ENCODE measurements at regions not wholly inside any gene's neighbourhood (a gene's known extent, or its start where the extent isn't known, plus 50 kb on each side); places are given as distances from the start of the nearest gene placed in this dataset.

DNA sequence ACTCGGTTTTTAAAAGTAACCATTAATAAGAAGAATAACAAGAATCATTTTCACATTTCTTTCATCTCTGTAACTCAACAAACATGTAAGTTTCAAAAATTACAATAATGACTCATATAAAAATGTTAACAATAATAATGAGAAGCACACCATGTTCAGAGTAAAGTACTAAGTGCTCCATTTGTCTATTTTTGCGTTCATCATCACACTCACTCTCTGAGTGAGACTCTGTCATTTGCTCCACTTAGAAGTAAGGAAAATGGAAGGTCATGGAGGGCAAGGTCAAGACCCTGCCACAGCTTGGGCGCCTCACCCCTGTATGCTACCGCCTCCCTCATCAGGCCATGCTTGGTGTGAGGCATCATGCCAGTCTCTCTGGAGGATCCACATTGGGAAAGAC is 129.9 kb downstream of the TMEM30B start:
- no peak overlapping the region for H3K4me3 Mint-ChIP-seq
- ChIA-PET CTCF (no interaction called here), POLR2A (interaction anchor here in 1 of 2 donors (0.5 kb wide), 1 partner anchor 1441 kb away, joined by 8 read pairs; no protein-coding TSS in a partner anchor)
- H3K36me3 Mint-ChIP-seq, result peaks cover 3% of the 10 kb centered on the region
- DNase-seq (no peak), ATAC-seq (replicated peaks in 1 of 4) (no peak)
- no peaks in the 10 kb centered on the region for H3K9me3 ChIP-seq
- no peaks in the 10 kb centered on the region for H3K9me3 Mint-ChIP-seq
- WGBS (ENCODE audit: insufficient coverage), result 80% methylated on average over 1 of the region's 4 CpGs
- no peak overlapping the region for H3K27ac ChIP-seq (ENCODE audit: low read length)
- no peaks in the 10 kb centered on the region for H3K4me1 Mint-ChIP-seq
- H3K27ac Mint-ChIP-seq, result no peak overlapping the region
- peaks cover 0 to 10% of the 10 kb centered on the region in 2 experiments for H3K27me3 ChIP-seq (replicated peaks in 1 of 2; ENCODE audit: control insufficient read depth in 2 of 2, extremely low read depth in 1 of 2, insufficient read depth in 2 of 2, low read length in 1 of 2)
- H3K27me3 Mint-ChIP-seq, result peaks cover 15 to 26% of the 10 kb centered on the region in 2 donors
- no peak overlapping the region for H3K4me3 ChIP-seq (ENCODE audit: control insufficient read depth in 1 of 2, extremely low read depth in 1 of 2, low read length in 1 of 2)
- H3K36me3 ChIP-seq (ENCODE audit: control insufficient read depth in 2 of 2, extremely low read depth in 1 of 2, insufficient read depth in 1 of 2, low read length in 1 of 2), result no peaks in the 10 kb centered on the region
- no peaks in the 10 kb centered on the region for H3K4me1 ChIP-seq (ENCODE audit: control insufficient read depth in 1 of 2, extremely low read depth in 1 of 2, insufficient read depth in 2 of 2, low read length in 2 of 2)

DNA sequence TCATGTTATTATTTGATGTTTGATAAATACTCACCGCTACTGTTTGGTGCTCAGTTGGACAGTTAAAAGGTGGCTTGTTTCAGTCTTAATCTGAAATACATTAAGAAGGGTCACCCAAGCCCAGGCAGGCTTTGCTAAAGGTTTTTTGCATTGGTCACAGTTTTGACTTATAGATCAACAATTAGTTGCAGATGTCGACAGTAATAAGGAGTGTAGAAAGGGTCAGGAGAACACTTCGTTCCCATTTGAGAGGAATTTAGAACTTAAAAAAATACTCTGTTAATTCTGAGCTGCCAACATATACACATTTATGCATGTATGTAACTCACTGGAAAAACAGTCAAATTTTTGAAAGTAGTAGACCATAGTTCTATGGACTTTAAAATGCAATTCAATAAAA is 130.3 kb downstream of the TMEM30B start:
- ATAC-seq (replicated peaks in 1 of 4) (no peak), DNase-seq (no peak)
- ChIA-PET POLR2A (interaction anchor here in 1 of 2 donors (0.5 kb wide), 1 partner anchor 1441 kb away, joined by 8 read pairs; no protein-coding TSS in a partner anchor), CTCF (no interaction called here)
- H3K27ac ChIP-seq (ENCODE audit: low read length), result no peak overlapping the region
- Mint-ChIP-seq H3K27ac (no peak overlapping the region), H3K36me3 (peaks cover 3% of the 10 kb centered on the region), H3K4me1 (no peaks in the 10 kb centered on the region), H3K4me3 (no peak overlapping the region), H3K9me3 (no peaks in the 10 kb centered on the region), H3K27me3 (peaks cover 15 to 26% of the 10 kb centered on the region in 2 donors)
- WGBS (ENCODE audit: insufficient coverage), result 100% methylated on average over 1 of the region's 3 CpGs
- H3K27me3 ChIP-seq (replicated peaks in 1 of 2; ENCODE audit: control insufficient read depth in 2 of 2, extremely low read depth in 1 of 2, insufficient read depth in 2 of 2, low read length in 1 of 2), result peaks cover 0 to 10% of the 10 kb centered on the region in 2 experiments
- no peaks in the 10 kb centered on the region for H3K4me1 ChIP-seq (ENCODE audit: control insufficient read depth in 1 of 2, extremely low read depth in 1 of 2, insufficient read depth in 2 of 2, low read length in 2 of 2)
- no peak overlapping the region for H3K4me3 ChIP-seq (ENCODE audit: control insufficient read depth in 1 of 2, extremely low read depth in 1 of 2, low read length in 1 of 2)
- H3K9me3 ChIP-seq, result no peaks in the 10 kb centered on the region
- H3K36me3 ChIP-seq (ENCODE audit: control insufficient read depth in 2 of 2, extremely low read depth in 1 of 2, insufficient read depth in 1 of 2, low read length in 1 of 2), result no peaks in the 10 kb centered on the region

- no peaks in the 10 kb centered on the region for H3K4me1 ChIP-seq (ENCODE audit: control insufficient read depth in 1 of 2, extremely low read depth in 1 of 2, insufficient read depth in 2 of 2, low read length in 2 of 2)
- H3K36me3 Mint-ChIP-seq, result peaks cover 3% of the 10 kb centered on the region
- peaks cover 12 to 19% of the 10 kb centered on the region in 2 donors for H3K27me3 Mint-ChIP-seq
- no peak for DNase-seq
- no peak overlapping the region for H3K4me3 ChIP-seq (ENCODE audit: control insufficient read depth in 1 of 2, extremely low read depth in 1 of 2, low read length in 1 of 2)
- no peak overlapping the region for H3K4me3 Mint-ChIP-seq
- no peak overlapping the region for H3K27ac ChIP-seq (ENCODE audit: low read length)
- ChIA-PET CTCF (interaction anchor here in 1 of 2 donors (0.7 kb wide), 1 partner anchor 18 kb away, joined by 3 read pairs; no protein-coding TSS in a partner anchor), POLR2A (no interaction called here)
- peaks cover 0 to 10% of the 10 kb centered on the region in 2 experiments for H3K27me3 ChIP-seq (replicated peaks in 1 of 2; ENCODE audit: control insufficient read depth in 2 of 2, extremely low read depth in 1 of 2, insufficient read depth in 2 of 2, low read length in 1 of 2)
- H3K4me1 Mint-ChIP-seq, result no peaks in the 10 kb centered on the region
- peaks cover 4% of the 10 kb centered on the region in 3 donors for H3K9me3 Mint-ChIP-seq
- no peaks in the 10 kb centered on the region for H3K9me3 ChIP-seq
- no peak for ATAC-seq (replicated peaks in 1 of 4)
- no peak overlapping the region for H3K27ac Mint-ChIP-seq
- no peaks in the 10 kb centered on the region for H3K36me3 ChIP-seq (ENCODE audit: control insufficient read depth in 2 of 2, extremely low read depth in 1 of 2, insufficient read depth in 1 of 2, low read length in 1 of 2)
Measured at GRCh38 chr14:61149896-61150295, 131.2 kb downstream of the TMEM30B start.

DNA sequence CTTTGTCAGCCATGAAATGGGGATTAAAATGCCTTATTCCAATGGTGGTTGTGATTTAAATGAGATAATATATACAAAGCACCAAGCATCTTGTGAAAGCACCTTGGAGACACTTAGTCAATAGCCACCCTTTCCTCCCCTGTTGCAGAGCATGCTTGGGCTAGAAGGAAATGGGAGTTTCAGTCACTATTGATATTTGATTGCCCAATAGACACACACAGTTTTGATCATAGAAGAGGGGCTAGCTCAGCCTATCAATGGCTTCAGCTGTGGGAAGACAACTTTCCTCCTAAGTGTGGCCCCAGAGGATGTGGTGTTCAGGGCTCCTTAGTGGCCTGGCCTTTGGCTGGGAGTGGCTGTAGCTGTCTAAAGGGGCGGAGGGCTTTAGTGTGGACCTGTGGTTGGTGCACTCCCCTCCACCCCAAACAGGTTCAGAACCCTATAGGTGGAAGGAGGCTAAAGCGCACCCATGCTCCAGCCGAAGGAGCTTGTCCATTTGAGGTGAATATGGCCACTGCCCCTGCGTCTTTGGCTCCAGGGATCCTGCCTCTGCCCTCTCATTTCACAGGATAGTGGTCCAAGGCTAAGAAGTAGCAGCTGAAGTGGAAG is 132.3 kb downstream of the TMEM30B start:
- Mint-ChIP-seq H3K9me3 (peaks cover 11 to 12% (median 12%) of the 10 kb centered on the region in 3 donors), H3K27ac (no peak overlapping the region), H3K4me1 (no peaks in the 10 kb centered on the region), H3K27me3 (peaks cover 8 to 13% of the 10 kb centered on the region in 2 donors), H3K36me3 (peaks cover 3% of the 10 kb centered on the region), H3K4me3 (no peak overlapping the region)
- Histone ChIP-seq H3K36me3 (ENCODE audit: control insufficient read depth in 2 of 2, extremely low read depth in 1 of 2, insufficient read depth in 1 of 2, low read length in 1 of 2) (no peaks in the 10 kb centered on the region), H3K4me3 (ENCODE audit: control insufficient read depth in 1 of 2, extremely low read depth in 1 of 2, low read length in 1 of 2) (no peak overlapping the region), H3K27ac (ENCODE audit: low read length) (no peak overlapping the region), H3K4me1 (ENCODE audit: control insufficient read depth in 1 of 2, extremely low read depth in 1 of 2, insufficient read depth in 2 of 2, low read length in 2 of 2) (no peaks in the 10 kb centered on the region), H3K9me3 (no peaks in the 10 kb centered on the region), H3K27me3 (replicated peaks in 1 of 2; ENCODE audit: control insufficient read depth in 2 of 2, extremely low read depth in 1 of 2, insufficient read depth in 2 of 2, low read length in 1 of 2) (peaks cover 0 to 10% of the 10 kb centered on the region in 2 experiments)
- DNase-seq (no peak), ATAC-seq (replicated peaks in 1 of 4) (no peak)
- CTCF ChIA-PET, result no interaction called here
- POLR2A ChIA-PET, result no interaction called here
- WGBS (ENCODE audit: insufficient coverage), result no CpG with 5 or more reads among the region's 4 CpGs

- H3K27ac Mint-ChIP-seq, result no peak overlapping the region
- Histone ChIP-seq H3K36me3 (ENCODE audit: control insufficient read depth in 2 of 2, extremely low read depth in 1 of 2, insufficient read depth in 1 of 2, low read length in 1 of 2) (no peaks in the 10 kb centered on the region), H3K4me3 (ENCODE audit: control insufficient read depth in 1 of 2, extremely low read depth in 1 of 2, low read length in 1 of 2) (no peak overlapping the region), H3K27ac (ENCODE audit: low read length) (no peak overlapping the region), H3K9me3 (no peaks in the 10 kb centered on the region), H3K27me3 (replicated peaks in 1 of 2; ENCODE audit: control insufficient read depth in 2 of 2, extremely low read depth in 1 of 2, insufficient read depth in 2 of 2, low read length in 1 of 2) (peaks cover 0 to 7% of the 10 kb centered on the region in 2 experiments), H3K4me1 (ENCODE audit: control insufficient read depth in 1 of 2, extremely low read depth in 1 of 2, insufficient read depth in 2 of 2, low read length in 2 of 2) (no peaks in the 10 kb centered on the region)
- DNase-seq (no peak), ATAC-seq (replicated peaks in 1 of 4) (no peak)
- ChIA-PET POLR2A (no interaction called here), CTCF (no interaction called here)
- peaks cover 18 to 20% (median 18%) of the 10 kb centered on the region in 3 donors for H3K9me3 Mint-ChIP-seq
- no peak overlapping the region for H3K4me3 Mint-ChIP-seq
- H3K27me3 Mint-ChIP-seq, result peaks cover 8 to 9% of the 10 kb centered on the region in 2 donors
- WGBS (ENCODE audit: insufficient coverage), result 85% methylated on average over 15 of the region's 21 CpGs
- no peaks in the 10 kb centered on the region for H3K4me1 Mint-ChIP-seq
- peaks cover 3% of the 10 kb centered on the region for H3K36me3 Mint-ChIP-seq
Measured at GRCh38 chr14:61147831-61148549, 133.1 kb downstream of the TMEM30B start.

DNA sequence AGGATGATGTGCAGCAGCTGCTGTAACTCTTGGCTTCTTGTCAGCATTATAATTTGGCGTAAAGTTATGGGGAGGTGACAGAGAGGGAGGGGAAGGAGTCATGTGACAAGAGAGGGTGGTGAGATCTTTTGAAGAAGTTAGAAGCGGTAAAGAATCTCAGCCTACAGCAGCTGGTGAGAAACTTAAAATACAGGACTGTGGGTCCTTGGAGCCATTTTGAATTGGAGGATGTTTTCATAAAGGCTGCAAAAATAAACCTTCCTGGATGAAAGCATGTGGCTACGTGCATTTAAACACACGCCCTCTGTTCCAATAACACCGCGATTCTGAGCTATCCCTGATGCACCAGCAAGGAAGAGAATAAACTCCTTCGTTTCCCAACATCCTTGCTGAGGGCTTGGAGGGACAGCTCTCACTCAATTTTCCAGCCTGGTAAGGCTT is 133.7 kb downstream of the TMEM30B start:
- 69% methylated on average over 7 of the region's 7 CpGs for WGBS (ENCODE audit: insufficient coverage)
- Mint-ChIP-seq H3K4me3 (no peak overlapping the region), H3K27me3 (peaks cover 6 to 8% of the 10 kb centered on the region in 2 donors), H3K27ac (no peak overlapping the region), H3K9me3 (peaks cover 19 to 21% (median 19%) of the 10 kb centered on the region in 3 donors), H3K4me1 (no peaks in the 10 kb centered on the region), H3K36me3 (peaks cover 3% of the 10 kb centered on the region)
- H3K36me3 ChIP-seq (ENCODE audit: control insufficient read depth in 2 of 2, extremely low read depth in 1 of 2, insufficient read depth in 1 of 2, low read length in 1 of 2), result no peaks in the 10 kb centered on the region
- no peaks in the 10 kb centered on the region for H3K4me1 ChIP-seq (ENCODE audit: control insufficient read depth in 1 of 2, extremely low read depth in 1 of 2, insufficient read depth in 2 of 2, low read length in 2 of 2)
- no peak overlapping the region for H3K4me3 ChIP-seq (ENCODE audit: control insufficient read depth in 1 of 2, extremely low read depth in 1 of 2, low read length in 1 of 2)
- no peak overlapping the region for H3K27ac ChIP-seq (ENCODE audit: low read length)
- ChIA-PET CTCF (no interaction called here), POLR2A (interaction anchor here in 1 of 2 donors (0.7 kb wide), 1 partner anchor 24 kb away, joined by 7 read pairs; no protein-coding TSS in a partner anchor)
- DNase-seq, result no peak
- H3K27me3 ChIP-seq (replicated peaks in 1 of 2; ENCODE audit: control insufficient read depth in 2 of 2, extremely low read depth in 1 of 2, insufficient read depth in 2 of 2, low read length in 1 of 2), result peaks cover 0 to 7% of the 10 kb centered on the region in 2 experiments
- no peaks in the 10 kb centered on the region for H3K9me3 ChIP-seq
- ATAC-seq (replicated peaks in 1 of 4), result no peak

Data from T-cell (primary cell).